NCI-H526 (cell line): ENCODE measurements at regions not wholly inside any gene's neighbourhood (a gene's known extent, or its start where the extent isn't known, plus 50 kb on each side); places are given as distances from the start of the nearest gene placed in this dataset.
"Not testable (repeated sequence)": the region's sequence is repeated elsewhere in the genome, so short reads cannot be mapped to it uniquely, and the experiment has no call there.

Experiments
- DNase-seq, 2 experiments: peaks; one replicate each; lab custom pipeline; 2025; lab: John Stamatoyannopoulos, UW

- no peak for DNase-seq
Measured at GRCh38 chr5:85849411-85849810, 768.3 kb upstream of the COX7C start.

DNA sequence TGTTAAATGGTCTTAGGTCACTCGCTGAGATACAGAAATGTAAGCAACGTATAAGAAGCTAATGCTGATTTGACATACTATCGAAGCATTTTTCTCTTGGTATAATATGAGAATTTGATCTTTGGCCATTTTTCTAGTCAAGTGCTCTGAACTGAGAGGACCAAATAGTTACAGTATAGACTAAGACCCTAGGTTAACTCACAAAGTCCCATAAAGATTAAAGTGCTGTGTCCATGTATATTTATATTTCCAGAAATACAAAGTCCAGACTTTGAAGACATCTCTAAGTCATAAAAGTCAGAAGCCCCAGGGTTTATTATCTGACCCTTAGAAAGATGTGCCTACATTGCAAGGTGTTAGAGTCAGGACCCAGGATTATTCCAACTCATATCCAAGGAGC lies 752.4 kb upstream of the COX7C start:
- no peak for DNase-seq

GRCh38 chr5:85868070-85868469 lies 749.7 kb upstream of the COX7C start:
- no peak for DNase-seq

DNA sequence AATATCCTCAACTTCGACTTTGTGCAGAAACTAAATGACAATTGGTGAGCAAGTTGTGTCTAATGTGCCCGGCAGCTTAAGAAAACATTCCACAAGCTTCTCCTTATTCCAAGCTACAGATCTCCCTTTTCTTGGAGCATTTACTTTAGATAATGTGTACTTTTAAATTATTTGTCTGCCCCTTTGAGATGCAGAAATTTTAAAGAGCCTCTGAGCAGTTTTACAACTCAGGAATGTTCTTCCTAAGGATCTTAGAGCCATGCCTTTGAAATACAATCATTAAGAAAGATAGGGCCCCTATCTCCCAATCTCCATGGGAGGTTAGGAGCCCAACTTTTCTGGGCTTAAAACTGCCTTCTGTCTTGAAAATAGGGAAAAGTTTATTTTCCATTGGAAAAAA lies 723.7 kb upstream of the COX7C start:
- no peak for DNase-seq

GRCh38 chr5:85896514-85896913 lies 721.2 kb upstream of the COX7C start:
- no peak for DNase-seq

- DNase-seq, result peak; percentile 13 to 38
Measured at GRCh38 chr5:85906460-85906859, 711.3 kb upstream of the COX7C start.

GRCh38 chr5:85910335-85910734 lies 707.4 kb upstream of the COX7C start:
- no peak for DNase-seq

- no peak for DNase-seq
Measured at GRCh38 chr5:85920984-85921383, 696.8 kb upstream of the COX7C start.

DNA sequence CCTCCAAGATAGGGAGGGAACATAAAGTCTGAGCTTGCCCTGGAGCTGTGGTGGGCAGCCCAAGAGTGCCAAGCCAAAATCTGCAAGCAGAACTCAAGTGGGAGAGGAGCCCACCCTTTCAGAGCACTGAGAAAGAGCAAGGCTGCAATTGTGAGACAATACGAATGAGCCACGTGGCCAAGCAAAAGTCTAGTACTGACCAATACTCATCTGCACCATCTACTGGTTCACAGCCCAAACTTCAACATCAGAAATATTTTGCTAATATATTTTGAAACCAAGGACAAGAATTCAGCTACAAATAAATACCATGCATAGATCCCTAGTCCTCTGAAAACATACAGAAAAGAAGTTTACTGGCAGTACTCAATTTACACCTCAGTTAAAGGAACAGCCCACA lies 696.2 kb upstream of the COX7C start:
- DNase-seq, result no peak

DNA sequence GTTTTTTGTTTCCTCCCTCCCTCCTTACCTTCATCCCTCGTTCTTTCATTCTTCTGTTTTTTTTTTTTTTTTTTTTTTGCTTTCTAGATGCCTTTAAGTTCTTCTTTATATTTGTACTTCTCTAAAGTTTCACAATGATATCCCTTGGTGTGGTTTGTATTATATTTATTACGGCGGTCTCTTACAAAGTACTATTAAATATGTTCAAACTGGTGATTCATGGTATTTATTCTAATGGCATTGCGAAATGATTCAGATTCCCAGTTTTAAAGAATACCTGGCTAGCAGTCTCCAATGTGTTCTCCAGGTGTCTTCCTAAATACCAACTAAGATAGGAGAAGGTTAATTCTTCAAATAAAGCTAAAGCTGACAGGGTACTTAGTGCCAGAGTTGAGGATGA lies 690.1 kb upstream of the COX7C start:
- DNase-seq, result no peak

- DNase-seq, result no peak
Measured at GRCh38 chr5:85929713-85930112, 688.0 kb upstream of the COX7C start.

DNA sequence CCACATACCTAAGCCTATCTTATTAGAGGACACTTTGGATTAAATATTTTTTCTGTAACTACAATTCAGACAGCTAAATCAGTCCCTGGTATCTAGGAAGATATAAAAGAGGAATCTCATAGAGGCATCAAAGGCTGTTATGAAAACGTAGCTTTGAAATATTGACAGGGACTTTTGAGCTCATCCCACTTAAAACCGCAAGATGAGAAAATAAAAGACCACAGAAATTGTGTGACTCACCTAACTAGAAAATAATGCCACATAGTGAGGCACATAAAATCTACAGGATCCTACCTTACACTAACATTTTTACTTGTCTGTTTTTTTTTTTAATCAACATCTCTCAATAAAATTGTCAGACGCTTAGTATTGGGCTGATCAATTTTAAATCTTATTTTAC lies 686.5 kb upstream of the COX7C start:
- no peak for DNase-seq

DNA sequence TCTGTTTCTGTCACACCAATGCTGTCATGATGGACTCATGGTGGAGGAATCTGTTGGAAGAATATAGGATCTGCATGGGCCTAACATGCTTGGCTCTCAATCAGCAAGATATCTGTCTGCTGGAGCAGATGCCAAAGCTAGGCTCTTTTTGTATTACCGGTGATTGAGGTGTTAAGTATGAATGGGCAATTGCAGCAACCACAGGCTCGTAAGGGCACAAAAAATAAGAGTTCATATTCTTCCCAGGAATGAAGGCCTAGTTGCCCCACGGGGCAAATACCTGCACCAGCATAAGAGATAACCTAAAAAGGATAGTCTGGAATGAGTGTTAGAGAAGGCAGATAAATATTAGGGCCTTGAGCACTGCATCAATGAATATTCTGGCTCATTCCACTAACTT lies 679.5 kb upstream of the COX7C start:
- no peak for DNase-seq

DNA sequence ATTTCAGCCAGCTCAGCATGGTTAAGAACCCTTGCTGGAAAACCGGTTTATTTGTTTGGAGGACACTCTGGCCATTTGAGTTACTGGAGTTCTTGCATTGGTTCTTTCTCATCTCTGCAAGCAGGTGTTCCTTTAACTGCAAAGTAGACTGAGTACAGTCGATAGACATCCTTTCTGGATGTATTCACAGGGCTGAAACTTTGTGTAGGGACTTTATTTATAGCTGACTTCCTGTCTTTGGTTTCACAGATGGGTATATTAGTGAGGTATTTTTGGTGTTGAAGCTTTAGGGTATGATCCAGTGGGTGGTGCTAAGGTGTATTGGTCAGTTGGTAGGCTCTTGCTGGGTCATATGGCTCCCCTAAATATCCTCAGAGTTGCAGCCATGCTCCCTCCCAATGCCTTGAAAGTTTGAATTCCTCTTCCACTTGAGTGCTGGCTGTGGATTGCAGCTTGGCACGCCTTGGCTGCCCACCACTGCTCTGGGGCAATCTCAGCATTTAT lies 666.0 kb upstream of the COX7C start:
- no peak for DNase-seq

GRCh38 chr5:85952680-85953079 lies 665.1 kb upstream of the COX7C start:
- DNase-seq, result no peak

- DNase-seq, result no peak
Measured at GRCh38 chr5:85967681-85968080, 650.1 kb upstream of the COX7C start.

GRCh38 chr5:85972539-85972938 lies 645.2 kb upstream of the COX7C start:
- no peak for DNase-seq

- no peak for DNase-seq
Measured at GRCh38 chr5:85985167-85985566, 632.6 kb upstream of the COX7C start.

DNA sequence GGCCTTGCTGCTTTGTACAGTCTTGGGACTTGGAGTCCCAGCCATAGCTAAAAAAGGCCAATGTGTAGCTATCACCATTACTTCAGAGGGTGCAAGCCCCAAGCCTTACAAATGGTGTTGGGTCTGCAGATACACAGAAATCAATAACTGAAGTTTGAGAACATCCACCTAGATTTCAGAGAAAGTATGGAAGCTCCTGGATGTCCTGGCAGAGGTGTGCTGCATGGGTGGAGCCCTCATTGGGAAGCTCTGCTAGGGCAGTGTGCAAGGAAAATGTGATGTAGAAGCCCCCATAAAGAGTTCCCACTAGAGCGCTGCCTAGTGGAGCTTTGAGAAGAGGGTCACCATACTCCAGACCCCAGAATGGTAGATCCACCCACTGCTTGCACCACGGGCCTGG lies 626.7 kb upstream of the COX7C start:
- DNase-seq, result no peak

- not testable (repeated sequence) for DNase-seq
Measured at GRCh38 chr5:85994653-85995052, 623.1 kb upstream of the COX7C start.

DNA sequence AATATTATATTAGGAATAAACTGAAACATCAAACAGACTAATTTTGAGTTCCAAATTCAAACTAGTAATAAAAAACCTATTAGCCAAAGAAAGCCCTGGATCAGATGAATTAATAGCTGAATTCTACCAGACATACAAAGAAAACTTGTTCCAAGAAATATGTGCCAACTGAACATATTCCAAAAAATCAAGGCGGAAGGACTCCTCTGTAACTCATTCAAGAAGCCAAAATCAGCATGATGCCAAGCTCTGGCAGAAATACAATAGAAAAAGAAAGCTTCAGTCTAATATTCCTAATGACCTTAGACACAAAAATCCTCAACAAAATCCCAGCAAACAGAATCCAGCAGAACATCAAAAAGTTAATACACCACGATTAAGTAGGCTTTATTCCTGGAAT lies 619.1 kb upstream of the COX7C start:
- DNase-seq, result no peak

DNA sequence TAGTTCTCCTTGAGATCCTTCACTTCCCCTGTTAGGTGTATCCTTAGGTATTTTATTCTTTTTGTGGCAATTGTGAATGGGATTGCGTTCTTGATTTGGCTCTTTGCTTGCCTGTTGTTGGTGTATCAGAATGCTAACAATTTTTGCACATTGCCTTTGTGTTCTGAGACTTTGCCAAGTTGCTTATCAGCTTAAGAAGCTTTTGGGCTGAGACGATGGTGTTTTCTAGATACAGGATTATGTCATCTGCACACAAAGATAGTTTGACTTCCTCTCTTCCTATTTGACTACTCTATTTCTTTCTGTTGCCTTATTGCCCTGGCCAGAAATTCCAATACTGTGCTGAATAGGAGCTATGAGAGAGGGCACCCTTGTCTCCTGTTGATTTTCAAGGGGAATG lies 609.4 kb upstream of the COX7C start:
- no peak for DNase-seq

DNA sequence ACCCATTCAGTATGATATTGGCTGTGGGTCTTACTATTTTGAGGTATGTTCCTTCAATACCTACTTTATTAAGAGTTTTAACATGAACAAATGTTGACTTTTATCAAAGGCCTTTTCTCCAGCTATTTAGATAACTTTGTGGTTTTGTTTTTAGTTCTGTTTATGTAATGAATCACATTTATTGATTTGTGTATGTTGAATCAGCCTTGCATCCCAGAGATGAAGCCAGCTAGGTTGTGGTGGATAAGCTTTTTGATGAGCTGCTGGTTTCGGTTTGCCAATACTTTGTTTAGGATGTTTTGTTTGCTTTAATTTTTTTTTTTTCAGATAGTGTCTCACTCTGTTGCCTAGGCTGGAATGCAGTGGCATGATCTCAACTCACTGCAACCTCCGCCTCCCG lies 609.0 kb upstream of the COX7C start:
- DNase-seq, result no peak

GRCh38 chr5:86011937-86012336 lies 605.8 kb upstream of the COX7C start:
- no peak for DNase-seq

DNA sequence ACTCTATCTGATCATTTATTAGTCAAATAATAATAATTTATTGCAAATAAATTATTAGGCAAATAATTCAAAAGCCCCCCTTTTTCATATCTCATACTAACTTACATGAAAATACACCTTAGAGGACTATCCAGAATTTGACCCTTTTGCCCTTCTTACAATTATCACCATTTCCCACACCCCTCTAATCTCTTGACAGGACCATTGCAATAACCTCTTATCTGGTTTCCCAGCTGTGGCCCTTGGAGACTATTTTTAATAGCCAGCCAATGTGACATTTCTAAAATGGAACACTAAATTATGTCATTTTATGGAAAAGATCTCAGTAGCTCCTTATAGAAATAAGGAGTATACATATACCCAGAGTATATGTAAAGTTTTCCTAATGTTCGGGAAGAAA lies 588.4 kb upstream of the COX7C start:
- no peak for DNase-seq
